HG02938 (cell line): ENCODE measurements at regions not wholly inside any gene's neighbourhood (a gene's known extent, or its start where the extent isn't known, plus 50 kb on each side); places are given as distances from the start of the nearest gene placed in this dataset.

ENCODE experiments used
- ATAC-seq: cut with Tn5 transposase; IDR thresholded peaks from one replicate; pipeline ENCODE4 v1.9.1; 2021; ENCODE audit warnings: mild to moderate bottlenecking, moderate library complexity; ENCODE audit not compliant: unreplicated experiment

DNA sequence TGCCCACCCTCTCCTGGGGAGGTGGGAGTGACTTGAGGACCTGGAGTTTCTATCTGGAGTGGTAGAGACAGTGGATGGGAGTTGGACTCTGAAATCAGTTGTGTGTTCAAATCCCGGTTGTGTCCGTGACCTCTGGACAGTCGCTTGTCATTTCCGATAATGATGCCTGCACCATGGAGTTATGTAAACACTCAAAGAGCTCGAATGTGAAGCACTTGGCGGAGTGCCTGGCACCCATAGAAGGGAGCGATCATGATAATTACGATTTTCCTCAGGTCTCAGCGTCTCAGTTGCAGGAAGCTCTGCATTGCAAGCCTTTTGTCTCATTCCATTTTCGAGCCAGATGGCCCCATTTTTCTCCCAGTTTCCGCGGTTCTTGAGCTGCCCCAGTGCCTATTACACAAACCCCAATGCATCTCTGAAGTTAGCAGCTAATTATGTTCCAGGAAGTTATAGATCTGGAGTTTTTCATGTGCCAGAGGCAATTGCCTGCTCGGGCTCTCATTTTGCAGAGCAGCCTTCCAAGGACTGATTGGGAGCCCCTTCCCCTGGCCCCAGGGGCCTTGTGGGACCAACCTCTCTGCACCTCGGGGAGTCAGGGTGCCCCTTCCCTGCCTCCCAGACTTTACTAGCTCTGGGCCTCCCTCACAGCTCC, 175.5 kb upstream of the MVB12B start:
- ATAC-seq = no peak

DNA sequence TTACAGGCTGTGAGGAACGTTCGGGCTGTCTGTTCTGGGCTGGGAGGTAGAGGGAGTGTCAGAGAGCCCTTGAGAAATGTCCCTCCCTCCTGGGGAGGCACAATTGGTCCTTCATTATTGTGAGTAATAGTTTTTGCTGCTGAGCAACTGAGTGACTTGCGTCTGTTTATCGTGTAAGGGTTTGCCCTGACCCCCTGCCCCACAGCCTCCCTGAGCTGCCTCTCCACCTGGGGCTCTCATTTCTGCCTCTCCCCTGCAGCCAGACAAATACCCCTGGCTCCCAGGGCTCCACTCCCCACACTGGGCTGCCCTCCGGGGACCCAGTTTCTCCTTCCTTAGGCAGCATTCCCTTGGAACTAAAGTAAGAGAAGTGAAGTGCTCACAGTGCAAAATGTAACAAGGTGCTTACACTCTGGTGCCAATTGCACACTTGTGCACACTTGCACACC, 174.9 kb upstream of the MVB12B start:
- ATAC-seq = no peak

DNA sequence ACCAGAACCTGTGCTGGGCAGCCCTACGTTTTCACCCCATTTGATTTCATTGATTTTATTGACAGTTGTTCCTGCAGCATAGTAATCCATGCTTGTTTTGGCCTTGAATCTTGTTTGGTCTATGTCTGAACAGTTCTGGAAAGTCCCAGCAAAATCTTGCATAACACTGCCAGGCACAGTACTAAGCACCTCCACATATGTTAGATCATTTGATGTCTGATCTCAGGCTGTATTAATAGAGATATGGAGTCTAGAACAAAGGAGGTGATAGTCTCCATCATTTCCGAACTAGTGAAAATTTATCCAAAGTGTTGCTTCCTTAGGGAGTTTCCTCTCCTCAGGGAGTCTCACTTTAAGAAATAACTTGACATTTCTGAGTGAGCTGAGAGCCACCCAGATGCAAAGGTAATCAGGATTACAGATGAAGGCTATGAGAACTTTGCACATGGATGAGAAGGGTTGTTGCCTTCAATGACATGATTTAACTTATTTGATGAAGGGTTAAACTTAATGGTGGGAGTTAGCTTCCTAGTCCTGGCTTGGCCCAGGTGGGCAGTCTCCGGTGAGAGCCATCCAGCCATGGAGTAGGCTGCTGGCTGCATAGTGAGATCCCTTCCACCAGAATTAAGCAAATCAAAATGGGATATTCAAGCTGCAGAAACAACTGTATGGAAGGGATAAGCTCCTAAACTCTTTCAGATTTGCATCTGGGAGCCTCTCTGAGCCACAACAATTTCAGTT, 173.8 kb upstream of the MVB12B start:
- ATAC-seq = no peak

DNA sequence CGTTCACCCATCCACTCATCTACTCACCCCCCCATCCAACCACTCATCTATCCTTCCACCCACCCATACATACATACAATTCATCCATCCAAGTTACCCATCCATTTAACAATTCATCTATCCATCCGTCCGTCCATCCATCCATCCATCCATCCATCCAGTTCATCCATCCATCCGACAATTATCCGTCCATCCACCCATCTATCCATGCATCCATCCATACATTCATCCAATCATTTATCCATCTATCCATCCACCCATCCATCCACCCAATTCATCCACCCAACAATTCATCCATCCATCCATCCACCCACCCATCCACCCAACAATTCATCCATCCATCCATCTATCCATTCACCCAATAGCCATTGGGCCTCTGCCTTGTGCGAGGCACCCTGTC, 173.2 kb upstream of the MVB12B start:
- ATAC-seq = no peak

DNA sequence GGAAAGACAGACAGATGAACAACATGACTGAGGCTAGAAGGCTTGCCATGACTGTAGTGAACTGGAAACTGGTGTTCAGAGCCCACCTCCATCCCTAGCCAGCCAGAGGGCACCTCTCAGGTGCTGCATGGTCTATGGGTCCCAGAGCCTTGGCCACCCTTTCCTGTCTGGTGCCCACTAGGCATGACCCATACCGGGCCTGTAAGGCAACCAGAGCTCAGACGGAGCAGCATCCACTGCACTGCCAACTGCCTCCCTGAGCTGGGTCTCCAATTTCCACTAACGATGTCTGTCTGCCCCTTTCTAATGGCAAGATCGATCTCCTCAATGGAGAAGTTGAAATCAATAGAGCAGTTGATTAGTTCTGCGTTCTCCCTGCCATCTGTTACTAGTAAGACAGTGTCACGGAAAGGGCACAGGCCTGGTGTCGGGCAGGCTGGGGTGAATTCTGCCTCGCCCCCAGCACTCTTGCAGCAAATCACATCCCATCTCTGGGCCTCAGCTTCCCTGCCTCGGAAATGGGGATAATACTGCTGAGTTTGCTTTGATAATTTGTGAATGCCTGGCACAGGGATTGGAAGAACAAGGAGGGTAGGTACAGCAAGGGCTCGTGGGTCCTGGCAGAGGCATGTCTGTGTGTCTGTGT, 172.3 kb upstream of the MVB12B start:
- ATAC-seq = no peak

DNA sequence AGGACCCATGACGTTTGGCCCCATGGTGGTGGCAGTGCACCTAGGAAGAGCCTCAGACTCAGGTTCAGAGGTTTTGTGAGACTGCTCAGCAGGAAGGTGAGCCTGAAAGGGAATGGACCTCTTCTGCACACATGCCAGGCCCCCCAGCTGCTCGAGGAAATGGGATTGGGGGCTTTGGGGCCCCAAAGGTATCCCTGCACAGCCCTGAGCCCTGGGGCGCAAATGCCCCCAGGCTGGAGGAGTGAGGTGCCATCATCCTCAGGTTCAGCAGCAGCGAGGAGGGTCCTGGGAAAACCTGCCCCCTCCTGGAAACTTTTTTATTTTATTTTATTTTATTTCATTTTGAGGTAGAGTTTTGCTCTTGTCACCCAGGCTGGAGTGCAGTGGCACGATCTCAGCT, 171.8 kb upstream of the MVB12B start:
- ATAC-seq = no peak

DNA sequence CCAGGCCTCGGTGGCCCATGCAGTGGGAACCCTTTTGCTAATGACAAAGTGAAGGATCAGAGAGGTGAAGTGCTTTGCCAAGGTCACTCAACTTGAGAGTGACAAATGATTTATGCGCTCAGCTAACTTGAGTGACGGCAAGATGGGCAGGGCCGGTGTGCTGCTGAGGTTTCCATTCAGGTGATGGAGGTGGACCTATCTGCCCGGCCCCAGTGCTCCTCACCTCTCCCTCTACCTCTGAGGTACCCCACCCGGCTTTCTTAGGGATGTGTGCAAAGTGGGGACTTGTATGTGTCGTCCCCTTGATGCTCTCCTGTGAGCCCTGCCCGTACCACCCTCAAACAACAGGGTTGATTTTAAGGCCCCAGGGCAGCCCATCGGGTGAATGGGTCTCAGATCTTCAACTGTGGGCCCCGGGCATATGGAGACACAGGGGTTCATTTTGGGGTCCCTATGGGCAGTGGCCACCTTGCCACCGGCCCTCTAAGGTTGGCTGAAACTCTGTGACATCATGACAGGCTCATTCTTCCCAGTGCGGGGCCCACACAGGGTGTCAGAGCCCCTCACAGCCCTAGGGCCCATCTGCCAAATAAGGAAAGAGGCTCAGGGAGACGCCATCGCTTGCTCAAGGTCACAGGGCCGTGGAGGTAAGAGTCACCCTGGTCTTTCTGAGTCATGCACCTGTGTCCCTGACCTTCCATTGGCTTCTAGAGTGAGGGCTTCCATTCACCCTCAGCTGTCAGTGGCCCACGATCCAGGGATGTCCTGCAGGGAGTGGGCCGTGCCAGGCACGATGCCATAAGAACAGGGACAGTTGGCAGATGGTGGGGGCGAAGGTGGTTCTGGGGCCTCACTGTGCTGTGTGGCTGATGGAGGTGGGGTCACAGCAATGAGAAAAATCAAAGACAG, 170.6 kb upstream of the MVB12B start:
- ATAC-seq = no peak

DNA sequence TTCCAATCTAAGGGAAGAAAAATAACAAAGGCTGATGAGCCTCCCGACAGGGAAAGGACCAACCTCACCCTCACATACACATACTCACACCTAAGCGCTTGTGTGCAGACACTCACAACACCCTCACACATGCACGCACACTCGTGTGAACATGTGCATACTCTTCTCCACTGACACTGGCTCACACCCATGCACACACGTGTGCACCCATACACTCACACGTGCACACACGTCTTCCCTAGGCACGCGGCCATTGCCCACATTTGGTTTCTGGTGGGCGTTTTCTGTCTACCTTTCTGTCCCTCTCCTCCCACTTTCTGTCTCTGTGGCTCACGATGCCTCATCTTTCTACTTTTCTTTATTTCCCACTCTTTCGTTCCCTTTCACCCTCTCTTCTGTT, 169.7 kb upstream of the MVB12B start:
- no peak for ATAC-seq

DNA sequence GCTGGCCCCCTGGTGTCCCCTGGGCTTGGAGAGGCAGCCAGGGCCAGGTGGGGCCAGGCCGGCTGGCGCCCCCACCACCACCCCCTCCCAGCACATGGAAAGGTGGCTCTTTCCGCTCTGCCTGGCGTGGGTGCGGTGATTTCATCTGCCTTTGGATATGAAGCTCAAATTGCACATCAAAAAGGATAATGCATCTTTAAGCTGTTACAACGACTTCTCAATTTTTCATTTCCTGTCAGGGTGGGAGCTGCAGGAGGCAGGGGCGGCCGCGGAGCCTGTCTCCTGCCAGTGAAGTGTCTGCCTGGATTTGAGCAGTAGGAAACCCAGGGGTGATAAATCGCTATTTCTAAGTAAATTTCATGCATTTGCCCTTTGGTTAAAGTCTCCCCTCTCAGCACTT, 169.2 kb upstream of the MVB12B start:
- ATAC-seq = no peak

DNA sequence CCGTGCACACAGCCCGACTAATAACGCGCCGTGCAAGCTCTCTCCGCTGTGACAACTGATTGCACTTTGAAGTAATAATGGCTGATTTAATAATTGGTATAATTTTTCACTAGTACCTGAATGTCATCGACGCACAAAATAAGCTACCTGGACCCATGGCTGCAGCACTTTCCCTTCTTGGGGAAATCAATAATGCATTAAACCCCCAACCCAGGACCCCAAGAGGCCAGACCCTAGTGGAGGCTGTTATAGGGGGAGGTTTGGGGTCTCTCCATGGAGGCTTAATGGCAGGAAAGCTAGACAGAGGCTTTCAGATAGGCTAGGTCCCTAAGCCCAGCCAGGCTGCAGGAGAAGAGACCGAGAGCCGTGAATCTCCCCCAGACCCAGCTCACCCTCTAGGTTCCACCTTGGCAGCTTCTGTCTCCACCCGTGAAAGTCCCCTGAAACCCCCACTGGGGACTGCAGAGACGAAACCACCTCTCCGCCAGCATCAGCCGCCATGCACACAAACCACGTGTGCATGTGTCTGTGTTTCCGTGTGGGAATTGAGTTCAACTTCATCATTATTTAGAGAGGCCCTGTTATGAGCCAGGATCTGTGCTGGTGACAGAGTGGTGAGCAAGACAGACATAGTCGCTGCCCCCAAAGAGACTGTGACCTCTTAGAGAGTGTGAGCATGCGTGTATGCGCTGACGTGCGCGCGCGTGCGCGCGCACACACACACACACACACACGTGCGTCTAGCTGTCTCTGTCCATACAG, 168.6 kb upstream of the MVB12B start:
- ATAC-seq = no peak

DNA sequence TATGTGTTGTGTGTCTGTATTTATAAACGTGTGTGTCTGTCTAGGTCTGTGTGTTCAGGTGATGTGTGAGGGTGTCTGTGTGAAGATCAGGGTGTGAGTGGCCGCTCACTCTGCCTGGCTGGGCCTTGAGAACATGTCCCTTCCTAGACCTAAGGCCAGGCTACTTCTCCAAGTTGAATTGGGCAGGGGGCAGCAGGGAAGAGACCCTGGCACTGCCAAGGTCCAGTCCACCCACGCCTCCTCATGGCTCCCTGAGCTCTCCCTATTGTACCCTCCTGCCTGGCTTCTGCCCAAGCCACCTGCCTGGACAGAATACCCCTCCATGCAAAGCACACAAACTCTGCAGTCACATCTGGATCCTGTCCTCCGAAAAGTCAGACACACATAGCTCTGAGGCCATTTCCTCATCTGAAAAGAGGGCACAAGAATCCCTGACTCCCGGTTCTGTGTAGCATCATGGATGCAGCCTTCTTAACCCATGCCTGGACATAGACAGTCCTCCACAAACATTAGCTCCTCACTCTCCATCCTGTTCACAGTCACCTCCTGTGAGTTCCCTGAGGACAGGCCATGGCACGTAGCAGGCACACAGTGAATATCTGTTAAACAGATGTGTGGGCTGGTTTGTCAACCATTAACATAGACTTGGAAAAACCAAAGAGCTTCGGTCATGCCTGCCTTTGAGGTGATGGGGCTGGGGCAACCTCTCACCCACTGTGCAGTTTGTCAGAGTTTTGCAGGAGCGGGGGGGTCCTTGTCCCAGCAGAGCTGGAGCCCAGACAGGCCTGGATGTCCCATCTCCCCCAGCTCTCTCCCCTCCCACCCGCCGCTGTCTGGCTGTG, 167.8 kb upstream of the MVB12B start:
- ATAC-seq = no peak

DNA sequence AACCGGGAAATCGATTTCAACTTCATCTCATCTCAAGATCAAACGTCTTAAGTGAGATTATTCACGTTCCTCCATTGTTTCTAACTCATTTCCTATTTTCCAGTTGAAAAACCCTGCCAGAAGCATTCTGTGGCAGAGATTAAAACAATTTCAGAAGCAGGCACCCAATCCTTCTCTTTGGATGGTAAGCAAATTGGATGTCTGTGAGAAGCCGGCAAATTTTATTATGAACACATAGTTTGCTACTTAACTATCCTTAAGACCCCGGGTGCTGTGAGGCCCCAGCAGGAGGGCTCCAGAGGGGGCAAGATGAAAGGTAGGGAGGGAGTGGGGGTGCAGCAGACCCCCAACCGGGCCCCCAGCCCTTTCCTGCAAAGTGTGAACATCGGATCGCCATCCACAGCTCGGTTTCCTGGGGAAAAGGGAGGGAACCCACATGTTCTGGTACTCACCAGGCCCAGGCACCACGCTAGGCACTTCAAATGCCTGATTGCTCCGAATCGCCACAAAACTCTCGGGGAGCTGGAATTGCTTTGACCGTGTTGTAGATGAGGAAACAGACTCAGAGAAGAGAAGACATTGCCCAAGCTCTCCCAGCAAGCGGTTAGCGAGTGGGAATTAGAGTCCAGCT, 167.1 kb upstream of the MVB12B start:
- ATAC-seq = no peak

DNA sequence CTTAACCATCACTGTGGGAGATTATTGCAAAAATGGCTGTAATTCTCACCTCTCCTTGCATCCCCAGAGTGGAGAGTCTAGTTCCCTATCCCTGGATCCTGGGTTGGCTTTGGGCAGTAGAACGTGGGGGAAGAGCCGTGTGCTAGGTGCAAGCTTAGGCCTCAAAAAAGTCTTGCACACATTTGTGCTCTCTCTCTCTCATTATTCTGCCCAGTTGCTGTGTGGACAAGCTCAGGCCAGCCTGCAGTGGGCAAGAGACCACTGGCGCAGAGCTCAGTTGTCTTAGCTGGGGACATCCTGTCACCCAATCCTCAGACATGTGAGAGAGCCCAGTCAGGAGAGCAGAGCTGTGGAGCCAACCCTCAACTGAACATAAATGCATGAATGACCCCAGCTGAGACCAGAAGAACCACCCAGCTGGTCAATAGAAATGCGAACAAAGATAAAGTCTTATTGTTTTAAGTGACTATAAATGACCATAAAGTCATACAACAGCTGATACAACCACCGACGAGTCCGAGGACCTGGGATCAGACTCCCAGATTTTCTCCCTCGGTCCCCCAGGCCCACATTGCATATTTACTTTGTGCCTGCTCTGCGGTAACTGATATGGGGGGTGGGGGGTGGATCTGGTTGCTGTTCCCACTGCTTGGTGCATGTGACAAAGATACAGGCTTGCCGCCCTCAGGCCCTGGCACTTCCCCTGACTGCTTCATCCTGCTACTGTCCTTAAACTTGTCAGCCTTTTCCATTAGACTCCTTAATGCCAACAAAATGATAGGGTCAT, 166.4 kb upstream of the MVB12B start:
- no peak for ATAC-seq

DNA sequence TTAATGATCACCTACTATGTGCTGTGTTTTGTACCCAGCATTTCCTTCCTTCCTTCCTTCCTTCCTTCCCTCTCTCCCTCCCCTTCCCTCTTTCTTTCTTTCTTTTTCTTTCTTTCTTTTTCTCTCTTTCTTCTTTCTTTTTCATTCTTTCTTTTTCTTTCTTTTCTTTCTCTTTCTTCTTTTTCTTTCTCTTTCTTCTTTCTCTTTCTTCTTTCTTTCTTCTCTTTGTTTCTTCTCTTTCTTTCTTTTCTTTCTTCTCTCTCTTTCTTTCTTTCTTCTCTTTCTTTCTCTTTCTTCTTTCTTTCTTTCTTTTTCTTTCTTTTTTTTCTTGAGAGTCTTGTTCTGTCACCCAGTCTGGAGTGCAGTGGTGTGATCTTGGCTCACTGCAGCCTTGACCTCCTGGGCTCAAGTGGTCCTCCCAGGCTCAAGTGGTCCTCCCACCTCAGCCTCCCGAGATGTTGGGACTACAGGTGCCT, 165.7 kb upstream of the MVB12B start:
- ATAC-seq = no peak

DNA sequence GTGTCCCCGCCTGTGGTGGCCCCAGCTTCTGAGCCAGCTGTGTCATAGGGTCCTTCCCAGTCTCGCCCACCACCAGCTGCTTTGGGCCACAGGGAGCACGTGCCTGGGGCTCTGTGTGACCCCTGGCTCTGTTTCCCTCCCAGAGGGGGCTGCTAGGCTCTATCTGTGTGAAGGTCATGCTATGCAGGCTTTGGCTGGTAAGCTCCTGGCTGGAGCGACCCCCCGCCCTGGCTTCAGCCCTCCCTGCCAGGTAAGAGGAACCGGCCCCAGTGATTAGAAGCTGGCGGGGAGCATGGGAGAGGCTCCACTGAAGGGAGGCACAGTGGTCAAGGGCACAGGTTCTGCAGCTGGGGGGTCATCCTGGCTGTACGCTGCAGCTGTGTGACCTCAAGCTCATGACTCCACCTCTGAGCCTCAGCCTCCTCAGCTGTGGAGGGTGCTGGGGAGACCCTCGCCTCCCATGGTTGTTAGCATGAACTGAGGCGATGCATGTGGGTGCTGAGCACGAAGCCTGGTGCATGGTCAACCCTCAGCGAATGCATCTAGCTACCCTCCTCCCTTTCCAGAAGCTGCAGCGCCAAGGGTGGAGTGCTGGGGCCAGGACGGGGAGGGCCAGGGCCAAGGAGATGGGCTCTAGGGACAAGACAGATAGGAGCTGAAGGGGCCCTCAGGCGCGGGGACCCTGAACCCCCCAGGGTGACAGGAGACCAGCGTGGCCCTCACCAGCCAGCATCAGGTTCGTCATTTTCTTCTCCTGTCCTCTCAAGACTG, 163.8 kb upstream of the MVB12B start:
- ATAC-seq = no peak

DNA sequence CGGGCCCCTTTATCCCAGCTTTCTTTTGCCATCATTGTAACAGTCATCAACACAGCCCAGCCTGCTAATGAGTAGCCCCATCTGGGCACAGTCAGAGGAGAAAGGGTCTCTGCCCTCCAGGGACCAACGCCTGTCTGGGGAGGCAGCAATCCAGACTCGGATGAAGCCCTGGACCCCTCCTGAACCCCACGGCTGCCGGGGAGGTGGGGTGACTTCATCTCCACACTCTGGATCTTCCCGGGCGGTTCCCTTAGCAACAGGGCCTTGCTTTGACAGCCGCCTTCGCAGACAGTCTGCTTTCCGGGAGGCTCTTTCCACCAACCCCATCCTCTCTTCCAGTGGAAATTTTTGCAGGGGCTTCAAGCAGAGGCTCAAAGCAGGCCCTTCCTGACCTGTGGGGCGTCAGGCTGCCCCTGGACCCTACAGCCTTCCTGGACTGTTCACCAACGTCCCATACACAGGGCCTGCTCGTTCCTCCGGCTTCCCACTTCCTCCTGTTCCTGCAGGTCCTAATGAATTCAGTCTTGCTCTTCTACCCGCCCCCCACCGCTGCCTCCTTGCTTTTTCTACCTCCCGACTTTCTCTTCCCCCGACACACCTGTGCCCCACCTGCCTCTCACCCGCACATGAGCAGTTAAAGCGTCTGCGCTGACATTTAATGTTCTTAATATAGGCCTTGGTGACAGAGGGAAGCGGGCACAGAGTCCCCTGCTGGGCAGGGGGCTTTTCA, 161.7 kb upstream of the MVB12B start:
- no peak for ATAC-seq

DNA sequence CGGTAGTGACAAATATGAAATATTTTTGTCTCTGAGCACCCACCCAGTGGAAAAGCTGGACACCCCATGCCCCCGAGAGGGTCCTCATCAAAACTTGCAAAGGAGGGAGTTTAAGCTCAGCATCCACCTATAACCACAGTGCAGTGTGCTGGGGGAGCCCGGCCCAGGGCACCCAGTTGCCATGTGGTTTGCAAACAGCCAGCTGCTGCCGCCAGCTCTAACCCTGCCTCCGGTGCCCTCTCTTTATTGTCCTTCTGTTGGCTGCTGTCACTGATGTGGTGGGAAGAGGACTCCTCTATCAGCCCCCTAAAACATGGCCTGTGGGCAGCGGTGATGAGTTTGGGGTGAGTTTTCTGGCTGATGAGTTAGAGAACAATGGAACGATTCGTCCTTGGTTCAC, 160.9 kb upstream of the MVB12B start:
- ATAC-seq = no peak
